ENCODE measurements at regions not wholly inside any gene's neighbourhood (a gene's known extent, or its start where the extent isn't known, plus 50 kb on each side); places are given as distances from the start of the nearest gene placed in this dataset.
"Not testable (repeated sequence)": the region's sequence is repeated elsewhere in the genome, so short reads cannot be mapped to it uniquely, and the experiment has no call there.

GRCh38 chr13:50543782-50544181 lies 299.7 kb downstream of the DLEU7 start:
- TF ChIP-seq CTCF (conservative IDR thresholded peaks at IDR 0.05; ENCODE audit: low read depth, low read length): no peak
- DNase-seq (ENCODE audit: low read depth): no peak
- no peak overlapping the region for H3K4me3 ChIP-seq (ENCODE audit: low read depth, low read length)

- no peak for DNase-seq (ENCODE audit: low read depth)
- no peak for TF ChIP-seq CTCF (conservative IDR thresholded peaks at IDR 0.05; ENCODE audit: low read depth, low read length)
- no peak overlapping the region for H3K4me3 ChIP-seq (ENCODE audit: low read depth, low read length)
Observed at GRCh38 chr13:50544211-50544610, 299.3 kb downstream of the DLEU7 start.

- not testable (repeated sequence) for H3K4me3 ChIP-seq (ENCODE audit: low read depth, low read length); DNase-seq (ENCODE audit: low read depth)
Observed at GRCh38 chr13:50547175-50547574, 296.3 kb downstream of the DLEU7 start.

GRCh38 chr13:50548586-50548985 lies 294.9 kb downstream of the DLEU7 start:
- no peak for DNase-seq (ENCODE audit: low read depth)
- H3K4me3 ChIP-seq (ENCODE audit: low read depth, low read length): no peak overlapping the region
- TF ChIP-seq CTCF (conservative IDR thresholded peaks at IDR 0.05; ENCODE audit: low read depth, low read length): no peak

GRCh38 chr13:50549221-50549942 lies 294.1 kb downstream of the DLEU7 start:
- H3K4me3 ChIP-seq (ENCODE audit: low read depth, low read length): no peak overlapping the region
- no peak for DNase-seq (ENCODE audit: low read depth)
- no peak for TF ChIP-seq CTCF (conservative IDR thresholded peaks at IDR 0.05; ENCODE audit: low read depth, low read length)

GRCh38 chr13:50550151-50550550 lies 293.3 kb downstream of the DLEU7 start:
- no peak for DNase-seq (ENCODE audit: low read depth)
- no peak for TF ChIP-seq CTCF (conservative IDR thresholded peaks at IDR 0.05; ENCODE audit: low read depth, low read length)
- no peak overlapping the region for H3K4me3 ChIP-seq (ENCODE audit: low read depth, low read length)

- TF ChIP-seq CTCF (conservative IDR thresholded peaks at IDR 0.05; ENCODE audit: low read depth, low read length): no peak
- no peak overlapping the region for H3K4me3 ChIP-seq (ENCODE audit: low read depth, low read length)
- no peak for DNase-seq (ENCODE audit: low read depth)
Observed at GRCh38 chr13:50552424-50552966, 291.0 kb downstream of the DLEU7 start.

Data from epithelial cell of proximal tubule (primary cell).